Fibroblast of skin of left quadriceps (primary cell): ENCODE measurements at regions not wholly inside any gene's neighbourhood (a gene's known extent, or its start where the extent isn't known, plus 50 kb on each side); places are given as distances from the start of the nearest gene placed in this dataset.
"Not testable (repeated sequence)": the region's sequence is repeated elsewhere in the genome, so short reads cannot be mapped to it uniquely, and the experiment has no call there.

ENCODE experiments used
- DNase-seq, 2 experiments: peaks; one replicate each; pipeline ENCODE4 v3.0.0-alpha.2; 2013; ENCODE audit warnings: low read depth in 2 of 2

- DNase-seq, result no peak
Measured at GRCh38 chr3:174540116-174540908, 318.8 kb upstream of the NAALADL2 start.

- DNase-seq, result no peak
Measured at GRCh38 chr3:174541708-174542315, 317.3 kb upstream of the NAALADL2 start.

- DNase-seq, result peak; percentile 22 to 24
Measured at GRCh38 chr3:174547801-174548435, 311.2 kb upstream of the NAALADL2 start.

GRCh38 chr3:174548841-174549623 lies 310.1 kb upstream of the NAALADL2 start:
- no peak for DNase-seq

GRCh38 chr3:174581558-174581957 lies 277.6 kb upstream of the NAALADL2 start:
- DNase-seq, result no peak

GRCh38 chr3:174583396-174583795 lies 275.7 kb upstream of the NAALADL2 start:
- DNase-seq, result no peak

- DNase-seq, result not testable (repeated sequence)
Measured at GRCh38 chr3:174587137-174587536, 272.0 kb upstream of the NAALADL2 start.

- no peak for DNase-seq
Measured at GRCh38 chr3:174596447-174596982, 262.6 kb upstream of the NAALADL2 start.

- no peak for DNase-seq
Measured at GRCh38 chr3:174598885-174599439, 260.2 kb upstream of the NAALADL2 start.

GRCh38 chr3:174613173-174613572 lies 246.0 kb upstream of the NAALADL2 start:
- no peak for DNase-seq

GRCh38 chr3:174614036-174614435 lies 245.1 kb upstream of the NAALADL2 start:
- DNase-seq, result no peak

GRCh38 chr3:174618368-174619080 lies 240.6 kb upstream of the NAALADL2 start:
- DNase-seq, result no peak

GRCh38 chr3:174619239-174619638 lies 239.9 kb upstream of the NAALADL2 start:
- DNase-seq, result no peak

- DNase-seq, result peak in 1 of 2 experiments; percentile 4
Measured at GRCh38 chr3:174620138-174620537, 239.0 kb upstream of the NAALADL2 start.

- DNase-seq, result no peak
Measured at GRCh38 chr3:174620855-174621472, 238.2 kb upstream of the NAALADL2 start.

GRCh38 chr3:174633342-174633741 lies 225.8 kb upstream of the NAALADL2 start:
- no peak for DNase-seq

GRCh38 chr3:174636451-174636850 lies 222.7 kb upstream of the NAALADL2 start:
- DNase-seq, result no peak

GRCh38 chr3:174639406-174639805 lies 219.7 kb upstream of the NAALADL2 start:
- DNase-seq, result no peak

- DNase-seq, result no peak
Measured at GRCh38 chr3:174639970-174640369, 219.2 kb upstream of the NAALADL2 start.

- no peak for DNase-seq
Measured at GRCh38 chr3:174640932-174641331, 218.2 kb upstream of the NAALADL2 start.
